ENCODE measurements at regions not wholly inside any gene's neighbourhood (a gene's known extent, or its start where the extent isn't known, plus 50 kb on each side); places are given as distances from the start of the nearest gene placed in this dataset.

DNA sequence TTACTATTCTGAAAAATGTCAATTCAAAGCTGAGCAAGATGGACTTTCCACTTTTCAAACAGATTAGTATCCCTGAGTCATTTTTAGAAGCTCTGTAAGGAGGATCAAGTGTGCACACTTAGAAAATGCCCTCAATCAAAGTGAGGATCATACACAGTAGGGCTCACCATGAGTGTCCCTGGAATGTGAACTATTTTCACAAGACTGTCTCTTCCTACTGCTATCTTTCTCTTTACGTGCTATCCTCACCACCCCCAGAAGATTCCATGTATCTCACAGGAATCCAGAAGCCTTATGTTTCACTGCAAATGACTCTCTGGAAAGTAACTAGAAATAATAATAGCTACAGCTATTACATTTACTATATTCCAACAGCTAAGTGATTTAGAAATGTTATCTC is 349.9 kb upstream of the TGFBR2 start:
- Histone ChIP-seq H3K4me1 (ENCODE audit: control insufficient read depth, low read depth, low read length) (no peaks in the 10 kb centered on the region), H3K9ac (ENCODE audit: low read length) (no peak overlapping the region), H4K5ac (ENCODE audit: low read length) (no peak overlapping the region), H3K27me3 (ENCODE audit: insufficient read depth, low read length, poor library complexity) (no peaks in the 10 kb centered on the region), H3K79me2 (ENCODE audit: control insufficient read depth, insufficient read depth, low read length) (no peaks in the 10 kb centered on the region), H3K56ac (ENCODE audit: low read length) (no peak overlapping the region), H3K36me3 (ENCODE audit: control insufficient read depth, insufficient read depth, low read length) (no peaks in the 10 kb centered on the region), H3K79me1 (ENCODE audit: low read length) (no peaks in the 10 kb centered on the region), H2AK5ac (ENCODE audit: low read length) (no peak overlapping the region), H3K18ac (ENCODE audit: low read length) (no peak overlapping the region), H3K27ac (ENCODE audit: low read depth, low read length) (no peak overlapping the region), H2BK120ac (ENCODE audit: low read depth, low read length) (no peak overlapping the region), H3K4ac (ENCODE audit: low read depth, low read length) (no peak overlapping the region), H2BK5ac (ENCODE audit: low read length) (no peak overlapping the region), H3K4me2 (ENCODE audit: low read length) (no peak overlapping the region), H4K8ac (ENCODE audit: low read depth, low read length) (no peak overlapping the region), H3K23ac (ENCODE audit: low read length) (no peak overlapping the region), H2BK15ac (replicated peaks; ENCODE audit: low read depth) (no peak overlapping the region), H3K4me3 (ENCODE audit: low read length) (no peak overlapping the region)
- DNase-seq: peak; percentile 65
- no CpG with 5 or more reads among the region's 1 CpG for WGBS (ENCODE audit: extremely low coverage, insufficient coverage, low lambda C conversion rate)

DNA sequence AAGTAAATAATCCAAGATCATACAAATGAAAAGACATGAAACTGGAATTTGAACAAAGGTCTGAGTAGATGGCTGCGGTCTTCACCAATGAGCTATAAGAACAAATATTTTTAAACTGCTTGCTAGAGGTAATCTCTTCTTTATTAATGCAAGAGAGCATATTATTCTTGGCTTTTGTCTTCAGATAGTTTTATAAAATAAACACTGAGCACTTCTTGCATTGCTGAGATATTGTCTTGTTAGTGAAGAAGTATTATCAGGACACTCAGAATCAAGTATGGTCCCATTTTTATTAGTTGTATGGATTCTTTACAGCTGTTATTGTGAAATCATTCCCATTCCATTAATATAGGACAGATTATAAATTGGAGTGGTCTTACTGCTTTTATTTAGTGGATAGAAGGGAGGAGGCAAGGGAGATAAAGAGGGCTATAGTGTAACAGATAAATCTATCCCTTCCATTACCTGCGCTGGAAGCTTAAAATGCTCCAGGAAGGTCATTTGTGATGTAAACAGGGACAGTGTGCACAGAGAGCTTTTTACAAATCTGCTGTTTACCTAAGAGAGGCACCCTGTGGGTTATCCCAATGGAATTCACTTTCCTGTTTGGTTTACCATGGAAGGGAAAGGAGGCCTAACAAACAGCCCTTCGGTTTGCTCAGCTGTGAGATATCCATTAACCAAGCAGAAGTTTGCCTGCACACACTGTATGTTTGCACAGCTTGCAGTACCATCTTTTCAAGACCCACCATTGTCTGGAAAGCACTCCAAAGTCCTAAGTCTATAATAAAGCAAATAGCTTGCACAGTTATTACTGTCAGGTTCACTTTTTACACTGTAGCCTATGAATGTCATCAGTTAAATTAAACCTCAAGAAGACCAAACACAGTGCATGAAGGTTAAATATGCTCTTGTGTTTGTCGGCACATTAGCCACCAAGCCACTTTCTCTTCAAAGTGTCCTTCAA is 347.7 kb upstream of the TGFBR2 start:
- Histone ChIP-seq H3K79me2 (ENCODE audit: control insufficient read depth, insufficient read depth, low read length) (no peaks in the 10 kb centered on the region), H3K4me3 (ENCODE audit: low read length) (no peak overlapping the region), H2BK5ac (ENCODE audit: low read length) (no peak overlapping the region), H3K79me1 (ENCODE audit: low read length) (no peaks in the 10 kb centered on the region), H3K18ac (ENCODE audit: low read length) (no peak overlapping the region), H3K36me3 (ENCODE audit: control insufficient read depth, insufficient read depth, low read length) (no peaks in the 10 kb centered on the region), H3K4me2 (ENCODE audit: low read length) (no peak overlapping the region), H2BK120ac (ENCODE audit: low read depth, low read length) (no peak overlapping the region), H3K4me1 (ENCODE audit: control insufficient read depth, low read depth, low read length) (no peaks in the 10 kb centered on the region), H2AK5ac (ENCODE audit: low read length) (no peak overlapping the region), H2BK15ac (replicated peaks; ENCODE audit: low read depth) (no peak overlapping the region), H4K8ac (ENCODE audit: low read depth, low read length) (no peak overlapping the region), H3K27me3 (ENCODE audit: insufficient read depth, low read length, poor library complexity) (no peaks in the 10 kb centered on the region), H3K4ac (ENCODE audit: low read depth, low read length) (no peak overlapping the region), H4K5ac (ENCODE audit: low read length) (no peak overlapping the region), H3K56ac (ENCODE audit: low read length) (no peak overlapping the region), H3K27ac (ENCODE audit: low read depth, low read length) (no peak overlapping the region), H3K23ac (ENCODE audit: low read length) (no peak overlapping the region), H3K9ac (ENCODE audit: low read length) (no peak overlapping the region)
- WGBS (ENCODE audit: extremely low coverage, insufficient coverage, low lambda C conversion rate): no CpG with 5 or more reads among the region's 4 CpGs
- DNase-seq: no peak

DNA sequence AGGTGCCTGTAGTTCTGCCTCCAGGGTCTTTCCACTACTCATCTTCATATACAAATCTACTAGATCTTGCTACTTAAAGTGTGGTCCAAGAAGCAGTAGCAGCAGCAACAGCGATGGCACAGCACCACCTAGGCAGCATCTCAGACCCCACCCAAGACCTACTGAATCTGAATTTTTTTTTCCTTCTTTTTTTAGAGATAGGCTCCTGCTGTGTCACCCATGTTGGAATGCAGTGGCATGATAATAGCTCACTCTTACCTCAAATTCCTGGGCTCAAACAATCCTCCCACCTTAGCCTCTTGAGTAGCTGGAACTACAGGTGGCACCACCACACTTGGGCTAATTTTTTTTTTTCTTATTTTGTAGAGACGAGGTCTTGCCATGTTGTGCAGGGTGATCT is 346.7 kb upstream of the TGFBR2 start:
- Histone ChIP-seq H3K9ac (ENCODE audit: low read length) (no peak overlapping the region), H3K4me1 (ENCODE audit: control insufficient read depth, low read depth, low read length) (no peaks in the 10 kb centered on the region), H3K23ac (ENCODE audit: low read length) (no peak overlapping the region), H2AK5ac (ENCODE audit: low read length) (no peak overlapping the region), H3K79me2 (ENCODE audit: control insufficient read depth, insufficient read depth, low read length) (no peaks in the 10 kb centered on the region), H3K18ac (ENCODE audit: low read length) (no peak overlapping the region), H2BK120ac (ENCODE audit: low read depth, low read length) (no peak overlapping the region), H3K4ac (ENCODE audit: low read depth, low read length) (no peak overlapping the region), H4K8ac (ENCODE audit: low read depth, low read length) (no peak overlapping the region), H3K27ac (ENCODE audit: low read depth, low read length) (no peak overlapping the region), H3K27me3 (ENCODE audit: insufficient read depth, low read length, poor library complexity) (no peaks in the 10 kb centered on the region), H3K36me3 (ENCODE audit: control insufficient read depth, insufficient read depth, low read length) (no peaks in the 10 kb centered on the region), H2BK5ac (ENCODE audit: low read length) (no peak overlapping the region), H3K79me1 (ENCODE audit: low read length) (no peaks in the 10 kb centered on the region), H2BK15ac (replicated peaks; ENCODE audit: low read depth) (peak overlapping the region; percentile 96), H4K5ac (ENCODE audit: low read length) (no peak overlapping the region), H3K4me3 (ENCODE audit: low read length) (no peak overlapping the region), H3K56ac (ENCODE audit: low read length) (no peak overlapping the region), H3K4me2 (ENCODE audit: low read length) (no peak overlapping the region)
- WGBS (ENCODE audit: extremely low coverage, insufficient coverage, low lambda C conversion rate): no CpG with 5 or more reads among the region's 2 CpGs
- peak; percentile 26 for DNase-seq

DNA sequence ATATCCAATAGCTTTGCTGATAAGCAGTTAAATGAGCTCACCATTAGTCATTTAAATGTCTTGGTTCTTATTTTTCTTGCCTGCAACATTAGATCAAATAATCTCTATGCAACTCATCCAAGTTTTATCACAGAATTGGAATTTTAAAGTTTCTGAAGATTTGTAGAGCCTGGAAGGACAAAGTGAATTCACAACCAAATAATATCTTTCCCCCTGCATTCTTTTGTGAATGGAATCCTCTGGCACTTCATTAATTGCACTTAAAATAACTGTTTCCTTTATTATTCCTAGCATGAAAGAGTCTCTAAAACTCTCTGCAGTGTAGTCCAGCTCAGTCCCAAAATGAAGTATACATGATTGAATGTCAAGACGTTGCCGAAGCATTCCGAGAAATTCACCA is 345.6 kb upstream of the TGFBR2 start:
- no peak overlapping the region for H2BK15ac ChIP-seq (replicated peaks; ENCODE audit: low read depth)
- H3K27ac ChIP-seq (ENCODE audit: low read depth, low read length): no peak overlapping the region
- no peaks in the 10 kb centered on the region for H3K27me3 ChIP-seq (ENCODE audit: insufficient read depth, low read length, poor library complexity)
- H3K23ac ChIP-seq (ENCODE audit: low read length): no peak overlapping the region
- no CpG with 5 or more reads among the region's 3 CpGs for WGBS (ENCODE audit: extremely low coverage, insufficient coverage, low lambda C conversion rate)
- no peaks in the 10 kb centered on the region for H3K79me2 ChIP-seq (ENCODE audit: control insufficient read depth, insufficient read depth, low read length)
- H3K9ac ChIP-seq (ENCODE audit: low read length): no peak overlapping the region
- H3K18ac ChIP-seq (ENCODE audit: low read length): no peak overlapping the region
- no peaks in the 10 kb centered on the region for H3K36me3 ChIP-seq (ENCODE audit: control insufficient read depth, insufficient read depth, low read length)
- no peak overlapping the region for H2BK5ac ChIP-seq (ENCODE audit: low read length)
- H2AK5ac ChIP-seq (ENCODE audit: low read length): no peak overlapping the region
- H3K4ac ChIP-seq (ENCODE audit: low read depth, low read length): no peak overlapping the region
- H4K8ac ChIP-seq (ENCODE audit: low read depth, low read length): no peak overlapping the region
- no peaks in the 10 kb centered on the region for H3K4me1 ChIP-seq (ENCODE audit: control insufficient read depth, low read depth, low read length)
- no peak overlapping the region for H4K5ac ChIP-seq (ENCODE audit: low read length)
- H2BK120ac ChIP-seq (ENCODE audit: low read depth, low read length): no peak overlapping the region
- H3K4me3 ChIP-seq (ENCODE audit: low read length): no peak overlapping the region
- DNase-seq: no peak
- H3K56ac ChIP-seq (ENCODE audit: low read length): no peak overlapping the region
- H3K4me2 ChIP-seq (ENCODE audit: low read length): no peak overlapping the region
- no peaks in the 10 kb centered on the region for H3K79me1 ChIP-seq (ENCODE audit: low read length)

DNA sequence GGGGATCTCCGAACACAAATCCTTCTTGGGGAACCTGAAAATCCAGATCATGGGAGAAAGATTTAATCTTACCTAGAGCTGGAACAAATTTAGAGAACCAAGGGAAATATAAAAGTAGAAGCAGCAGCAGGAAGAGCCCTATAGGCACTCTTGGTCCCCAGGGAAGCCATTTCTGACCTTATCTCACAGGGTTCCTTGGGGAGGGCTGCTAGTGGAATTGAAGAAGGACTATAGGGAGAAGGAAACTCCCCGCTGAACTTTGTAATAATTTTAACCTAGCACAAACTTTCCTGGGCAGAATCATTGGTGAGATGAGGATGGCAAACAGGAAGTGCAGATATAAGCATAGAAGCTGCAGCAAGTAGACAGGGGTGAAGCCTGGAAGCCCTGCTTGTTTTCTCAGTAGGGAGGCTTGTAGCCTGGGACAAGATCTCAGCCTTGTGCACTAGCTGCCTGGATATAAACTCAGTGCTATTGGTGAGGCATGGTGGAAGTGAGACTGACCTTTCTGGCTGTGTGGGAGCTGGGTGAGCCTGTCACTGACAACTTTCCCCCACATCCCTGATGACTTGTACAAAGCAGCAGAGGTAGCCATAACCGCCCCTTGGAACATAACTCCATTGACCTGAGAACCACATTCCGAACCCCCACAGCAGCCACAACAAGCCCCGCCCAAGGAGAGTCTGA is 343.0 kb upstream of the TGFBR2 start:
- Histone ChIP-seq H3K23ac (ENCODE audit: low read length) (no peak overlapping the region), H2BK15ac (replicated peaks; ENCODE audit: low read depth) (no peak overlapping the region), H3K18ac (ENCODE audit: low read length) (no peak overlapping the region), H3K56ac (ENCODE audit: low read length) (no peak overlapping the region), H3K36me3 (ENCODE audit: control insufficient read depth, insufficient read depth, low read length) (no peaks in the 10 kb centered on the region), H3K27me3 (ENCODE audit: insufficient read depth, low read length, poor library complexity) (no peaks in the 10 kb centered on the region), H3K27ac (ENCODE audit: low read depth, low read length) (no peak overlapping the region), H3K4ac (ENCODE audit: low read depth, low read length) (no peak overlapping the region), H4K5ac (ENCODE audit: low read length) (no peak overlapping the region), H4K8ac (ENCODE audit: low read depth, low read length) (no peak overlapping the region), H3K9ac (ENCODE audit: low read length) (no peak overlapping the region), H3K4me2 (ENCODE audit: low read length) (no peak overlapping the region), H2BK5ac (ENCODE audit: low read length) (no peak overlapping the region), H2BK120ac (ENCODE audit: low read depth, low read length) (no peak overlapping the region), H3K79me2 (ENCODE audit: control insufficient read depth, insufficient read depth, low read length) (no peaks in the 10 kb centered on the region), H2AK5ac (ENCODE audit: low read length) (no peak overlapping the region), H3K4me1 (ENCODE audit: control insufficient read depth, low read depth, low read length) (no peaks in the 10 kb centered on the region), H3K4me3 (ENCODE audit: low read length) (no peak overlapping the region), H3K79me1 (ENCODE audit: low read length) (no peaks in the 10 kb centered on the region)
- no peak for DNase-seq
- no CpG with 5 or more reads among the region's 5 CpGs for WGBS (ENCODE audit: extremely low coverage, insufficient coverage, low lambda C conversion rate)

Measured in mesendoderm (in vitro differentiated cells).